Lung (tissue), 11 donors: ENCODE measurements at regions not wholly inside any gene's neighbourhood (a gene's known extent, or its start where the extent isn't known, plus 50 kb on each side); places are given as distances from the start of the nearest gene placed in this dataset.

ENCODE experiments used
- ATAC-seq: fragments of 200-7000 bp; cut with Tn5 transposase; one replicate; pipeline ENCODE4 v1.9.1; 2020; ENCODE audit warnings: moderate number of reproducible peaks; ENCODE audit not compliant: insufficient read depth, low FRiP score
- DNase-seq, 3 donors: peaks; one replicate each; pipeline ENCODE4 v3.0.0-alpha.2; 2013 to 2017
- H3K27ac ChIP-seq, 2 donors: one replicate each; pipeline ENCODE4 v1.5.1; 2013; ENCODE audit warnings: mild to moderate bottlenecking in 2 of 2, moderate library complexity in 2 of 2, control low read depth in 1 of 2, inconsistent platforms in 1 of 2, low read depth in 1 of 2, low read length in 1 of 2
- H3K27me3 ChIP-seq, 3 donors: one replicate each; pipeline ENCODE4 v1.5.1; 2013; ENCODE audit warnings: low read length in 2 of 3; ENCODE audit not compliant: control insufficient read depth in 3 of 3, insufficient read depth in 3 of 3
- H3K36me3 ChIP-seq, 4 donors: one replicate each; pipeline ENCODE4 v1.5.1; 2013; ENCODE audit warnings: low read length in 4 of 4, mild to moderate bottlenecking in 1 of 4, moderate library complexity in 1 of 4; ENCODE audit not compliant: control insufficient read depth in 4 of 4, insufficient read depth in 4 of 4
- H3K4me1 ChIP-seq, 5 donors: one replicate each; pipeline ENCODE4 v1.5.1; 2013; ENCODE audit warnings: low read length in 5 of 5, mild to moderate bottlenecking in 2 of 5, moderate library complexity in 1 of 5; ENCODE audit not compliant: control insufficient read depth in 5 of 5, insufficient read depth in 5 of 5
- H3K4me3 ChIP-seq: one replicate; pipeline ENCODE4 v1.5.1; 2013; ENCODE audit warnings: mild to moderate bottlenecking, control low read depth, moderate library complexity
- H3K9ac ChIP-seq, 2 donors: one replicate each; pipeline ENCODE4 v1.5.1; 2013; ENCODE audit warnings: low read length in 2 of 2, control low read depth in 1 of 2; ENCODE audit not compliant: insufficient read depth in 1 of 2
- H3K9me3 ChIP-seq, 4 donors: one replicate each; pipeline ENCODE4 v1.5.1; 2013; ENCODE audit warnings: low read length in 3 of 4, mild to moderate bottlenecking in 1 of 4, moderate library complexity in 1 of 4; ENCODE audit not compliant: control insufficient read depth in 4 of 4, insufficient read depth in 3 of 4
- CTCF ChIP-seq: IDR thresholded peaks from 2 replicates; pipeline ENCODE4 v1.5.1; 2012; ENCODE audit warnings: mild to moderate bottlenecking; ENCODE audit errors: control extremely low read depth, extremely low read depth
- WGBS, 2 donors: extraction: QIAGEN DNeasy Blood & Tissue Kit; methylation state at CpG; one replicate each; pipeline ENCODE4 v1.1.7; 2013; 5-methylcytosine and 5-hydroxymethylcytosine counted together
- donor health status: control.
- donor health status: control.
- donor health status: Bipolar disorder and iron deficiency.
- donor health status: healthy.
- donor health status: DM: yes; HTN: yes; CAD: no.

DNA sequence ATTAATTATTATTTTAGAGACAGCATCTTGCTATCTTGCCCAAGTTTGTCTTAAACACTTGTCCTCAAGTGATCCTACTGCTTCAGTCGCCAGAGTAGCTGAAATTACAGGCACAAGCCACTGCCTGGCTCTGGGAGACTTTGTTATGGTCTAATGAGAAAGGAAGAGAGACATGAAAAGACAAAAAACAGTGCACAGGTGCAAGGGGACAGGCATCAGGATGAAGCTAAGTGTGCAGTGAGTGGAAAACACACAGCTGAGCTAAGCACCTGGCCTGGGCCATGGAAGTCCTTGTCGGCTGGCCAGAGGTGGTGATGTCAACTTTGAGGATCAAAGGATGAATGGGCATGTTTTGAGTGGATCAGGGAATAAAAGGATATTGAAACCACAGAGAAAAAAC lies 102.7 kb downstream of the HS3ST1 start:
- Histone ChIP-seq H3K27ac (no peak overlapping the region), H3K9ac (no peak overlapping the region), H3K9me3 (peaks cover 0 to 4% (median 4%) of the 10 kb centered on the region in 4 donors), H3K36me3 (no peaks in the 10 kb centered on the region), H3K27me3 (no peaks in the 10 kb centered on the region), H3K4me3 (no peak overlapping the region), H3K4me1 (no peaks in the 10 kb centered on the region)
- TF ChIP-seq CTCF = no peak
- DNase-seq (no peak), ATAC-seq (no peak)
- WGBS, 2 donors = 67 to 81% methylated on average over 2 of the region's 2 CpGs

DNA sequence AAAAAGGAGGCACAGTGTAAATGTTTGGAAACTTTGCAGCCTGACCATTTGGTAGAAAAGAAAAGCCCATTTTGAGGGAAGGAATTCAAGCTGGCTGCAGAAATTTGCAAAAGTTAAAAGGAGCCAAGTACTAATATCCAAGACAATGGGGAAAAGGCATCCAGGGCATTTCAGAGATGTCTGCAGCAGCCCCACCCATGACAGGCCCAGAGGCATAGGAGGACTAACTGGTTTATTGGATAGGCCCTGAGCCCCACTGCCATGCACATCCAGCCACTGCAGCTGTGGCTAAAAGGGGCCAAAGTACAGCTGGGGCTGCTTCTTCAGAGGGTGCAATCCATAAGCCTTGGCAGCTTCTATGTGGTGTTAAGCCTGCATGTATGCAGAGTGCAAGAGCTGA lies 104.9 kb downstream of the HS3ST1 start:
- Histone ChIP-seq H3K4me3 (no peak overlapping the region), H3K36me3 (no peaks in the 10 kb centered on the region), H3K4me1 (no peaks in the 10 kb centered on the region), H3K27ac (no peak overlapping the region), H3K27me3 (no peaks in the 10 kb centered on the region), H3K9ac (no peak overlapping the region), H3K9me3 (peaks cover 0 to 4% (median 4%) of the 10 kb centered on the region in 4 donors)
- no peak for TF ChIP-seq CTCF
- DNase-seq (no peak), ATAC-seq (no peak)

DNA sequence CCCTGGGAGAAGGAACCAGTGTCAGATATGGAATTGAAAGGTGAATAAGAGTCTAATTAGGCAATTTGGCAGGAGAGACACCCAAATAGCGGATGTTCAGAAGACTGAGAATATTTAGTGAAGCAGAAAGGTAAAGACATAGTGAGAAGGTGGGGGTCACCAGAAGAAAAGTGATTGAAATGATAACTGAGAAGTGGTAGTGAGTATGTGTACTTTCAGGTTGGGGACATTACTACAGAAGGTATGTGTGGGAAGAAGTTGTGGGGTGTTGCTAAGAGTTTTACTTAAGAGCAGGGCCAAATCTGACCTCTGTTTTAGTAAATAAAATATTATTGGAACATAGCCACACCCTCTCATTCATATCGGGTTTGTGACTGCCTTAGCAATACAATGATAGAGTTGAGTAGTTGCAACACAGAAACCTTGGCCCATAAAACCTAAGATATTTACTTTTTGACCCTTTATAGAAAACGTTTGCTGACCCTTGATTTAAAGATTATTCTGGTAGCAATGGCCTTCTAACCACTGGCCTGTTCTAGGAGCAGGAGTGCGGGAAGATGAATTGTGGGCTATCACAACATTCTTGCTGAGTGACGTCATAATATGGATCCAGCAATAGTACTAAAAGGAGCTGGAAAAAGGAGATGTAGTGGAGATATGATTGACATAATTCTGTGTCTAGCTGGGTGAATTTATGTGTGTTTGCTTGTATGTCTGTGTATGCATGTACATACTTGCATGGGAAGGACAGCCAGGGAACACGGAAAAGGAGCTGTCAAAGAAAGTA lies 115.3 kb downstream of the HS3ST1 start:
- no peak overlapping the region for H3K27ac ChIP-seq
- no peaks in the 10 kb centered on the region for H3K4me1 ChIP-seq
- ATAC-seq (no peak), DNase-seq (no peak)
- no peaks in the 10 kb centered on the region for H3K36me3 ChIP-seq
- H3K27me3 ChIP-seq = no peaks in the 10 kb centered on the region
- TF ChIP-seq CTCF = no peak
- 83 to 86% methylated on average over 6 of the region's 6 CpGs for WGBS, 2 donors
- peaks cover 0 to 5% (median 0%) of the 10 kb centered on the region in 4 donors for H3K9me3 ChIP-seq
- H3K9ac ChIP-seq = no peak overlapping the region
- H3K4me3 ChIP-seq = no peak overlapping the region

DNA sequence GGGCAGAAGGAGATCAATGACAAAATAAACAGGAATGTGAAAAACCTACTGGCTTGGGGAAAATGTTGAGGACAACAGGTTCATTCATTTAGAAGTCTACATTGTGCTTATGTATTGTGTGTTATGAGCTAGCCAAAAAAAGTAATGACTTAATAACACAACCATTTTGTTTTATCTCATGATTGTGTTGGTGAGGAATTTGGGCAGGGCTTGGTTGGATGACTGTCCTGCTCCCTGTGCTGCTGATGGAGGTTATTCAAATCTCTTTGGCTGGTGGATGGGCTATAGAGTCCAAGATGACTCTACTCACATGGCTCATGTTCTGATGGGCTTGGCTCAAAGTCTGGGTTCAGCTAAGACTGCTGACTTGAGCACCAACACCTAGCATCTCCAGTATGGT lies 116.3 kb downstream of the HS3ST1 start:
- no peak for TF ChIP-seq CTCF
- no peak overlapping the region for H3K9ac ChIP-seq
- DNase-seq (no peak), ATAC-seq (no peak)
- no peak overlapping the region for H3K4me3 ChIP-seq
- H3K9me3 ChIP-seq = peaks cover 0 to 7% (median 0%) of the 10 kb centered on the region in 4 donors
- no peaks in the 10 kb centered on the region for H3K27me3 ChIP-seq
- H3K27ac ChIP-seq = no peak overlapping the region
- H3K36me3 ChIP-seq = no peaks in the 10 kb centered on the region
- H3K4me1 ChIP-seq = no peaks in the 10 kb centered on the region
